H9 (cell line): ENCODE measurements at regions not wholly inside any gene's neighbourhood (a gene's known extent, or its start where the extent isn't known, plus 50 kb on each side); places are given as distances from the start of the nearest gene placed in this dataset.
A peak's percentile ranks its signal among the peaks of the same experiment; 100 is the strongest.

Source experiments
- DNase-seq: peaks from one replicate; pipeline ENCODE4 v3.0.0-alpha.2; 2017
- H2AFZ ChIP-seq: one replicate; pipeline ENCODE4 v1.6.1; 2013; ENCODE audit warnings: mild to moderate bottlenecking, low read length, control low read depth, moderate library complexity
- H2AK5ac ChIP-seq: 2 replicates; pipeline ENCODE4 v1.6.1; 2013; ENCODE audit warnings: low read length, control low read depth, mixed read lengths; ENCODE audit not compliant: insufficient read length
- H2BK120ac ChIP-seq: one replicate; pipeline ENCODE4 v1.6.1; 2013; ENCODE audit warnings: low read depth, mild to moderate bottlenecking, low read length, control low read depth, inconsistent platforms; ENCODE audit not compliant: poor library complexity, severe bottlenecking
- H2BK12ac ChIP-seq: 2 replicates; pipeline ENCODE4 v1.6.1; 2013; ENCODE audit warnings: low read length, control low read depth, mixed read lengths, low read depth; ENCODE audit not compliant: insufficient read length
- H2BK15ac ChIP-seq: 2 replicates; pipeline ENCODE4 v1.6.1; 2013; ENCODE audit warnings: low read depth, low read length, control low read depth
- H2BK20ac ChIP-seq: one replicate; pipeline ENCODE4 v1.6.1; 2013; ENCODE audit warnings: low read depth, mild to moderate bottlenecking, low read length, control low read depth, inconsistent platforms; ENCODE audit not compliant: poor library complexity, severe bottlenecking
- H2BK5ac ChIP-seq: 2 replicates; pipeline ENCODE4 v1.6.1; 2013; ENCODE audit warnings: low read length, control low read depth, mixed read lengths; ENCODE audit not compliant: insufficient read length
- H3K14ac ChIP-seq: 2 replicates; pipeline ENCODE4 v1.6.1; 2013; ENCODE audit warnings: low read length, control low read depth; ENCODE audit not compliant: insufficient read depth
- H3K18ac ChIP-seq: 2 replicates; pipeline ENCODE4 v1.6.1; 2013; ENCODE audit warnings: low read depth, mild to moderate bottlenecking, mixed read lengths, low read length, control low read depth; ENCODE audit not compliant: insufficient read length
- H3K23ac ChIP-seq: 2 replicates; pipeline ENCODE4 v1.6.1; 2013; ENCODE audit warnings: low read length, control low read depth, mixed read lengths, low read depth; ENCODE audit not compliant: insufficient read length
- H3K23me2 ChIP-seq: 2 replicates; pipeline ENCODE4 v1.6.1; 2013; ENCODE audit warnings: low read depth, mild to moderate bottlenecking, mixed read lengths, low read length, control low read depth; ENCODE audit not compliant: insufficient read length, poor library complexity, severe bottlenecking
- H3K27ac ChIP-seq: 2 replicates; pipeline ENCODE4 v1.5.1; 2013; ENCODE audit warnings: low read length, control low read depth, mixed read lengths, low read depth; ENCODE audit not compliant: insufficient read length
- H3K27me3 ChIP-seq: 2 replicates; pipeline ENCODE4 v1.6.1; 2013; ENCODE audit warnings: low read length, control low read depth, inconsistent platforms; ENCODE audit not compliant: insufficient read depth
- H3K4ac ChIP-seq: 2 replicates; pipeline ENCODE4 v1.6.1; 2013; ENCODE audit warnings: low read depth, mild to moderate bottlenecking, control low read depth, inconsistent platforms, low read length, moderate library complexity
- H3K4me1 ChIP-seq: 2 replicates; pipeline ENCODE4 v1.6.1; 2013; ENCODE audit warnings: low read length, control low read depth, inconsistent platforms; ENCODE audit not compliant: insufficient read depth
- H3K4me2 ChIP-seq: 2 replicates; pipeline ENCODE4 v1.6.1; 2013; ENCODE audit warnings: low read length, control low read depth, mixed read lengths; ENCODE audit not compliant: insufficient read length, insufficient read depth
- H3K56ac ChIP-seq: 2 replicates; pipeline ENCODE4 v1.6.1; 2013; ENCODE audit warnings: low read depth, mild to moderate bottlenecking, mixed read lengths, low read length, control low read depth; ENCODE audit not compliant: insufficient read length
- H3K79me1 ChIP-seq: 2 replicates; pipeline ENCODE4 v1.6.1; 2013; ENCODE audit warnings: low read depth, mild to moderate bottlenecking, moderate library complexity, low read length, control low read depth, inconsistent platforms; ENCODE audit not compliant: insufficient read depth, poor library complexity, severe bottlenecking
- H3K79me2 ChIP-seq: 2 replicates; pipeline ENCODE4 v1.6.1; 2013; ENCODE audit warnings: low read length, control low read depth, inconsistent platforms; ENCODE audit not compliant: insufficient read depth
- H3K9ac ChIP-seq: 2 replicates; pipeline ENCODE4 v1.6.1; 2013; ENCODE audit warnings: low read length, control low read depth, mixed read lengths; ENCODE audit not compliant: insufficient read length; ENCODE audit errors: extremely low read depth
- H3K9me3 ChIP-seq: one replicate; pipeline ENCODE4 v1.6.1; 2013; ENCODE audit warnings: low read depth, low read length, inconsistent platforms; ENCODE audit not compliant: control insufficient read depth
- H3T11ph ChIP-seq: one replicate; pipeline ENCODE4 v1.6.1; 2013; ENCODE audit warnings: mild to moderate bottlenecking, low read length, control low read depth, inconsistent platforms
- H4K20me1 ChIP-seq: one replicate; pipeline ENCODE4 v1.6.1; 2013; ENCODE audit not compliant: control insufficient read depth, insufficient read length, insufficient read depth
- H4K5ac ChIP-seq: 2 replicates; pipeline ENCODE4 v1.6.1; 2013; ENCODE audit warnings: low read depth, mild to moderate bottlenecking, mixed read lengths, low read length, control low read depth; ENCODE audit not compliant: insufficient read length
- H4K8ac ChIP-seq: replicated peaks from 2 replicates; pipeline ENCODE4 v1.6.1; 2013; ENCODE audit warnings: low read length, control low read depth, mixed read lengths, low read depth; ENCODE audit not compliant: insufficient read length
- H4K91ac ChIP-seq: 2 replicates; pipeline ENCODE4 v1.6.1; 2013; ENCODE audit warnings: low read depth, mild to moderate bottlenecking, moderate library complexity, mixed read lengths, low read length, control low read depth; ENCODE audit not compliant: insufficient read length
- H3K27ac Mint-ChIP-seq, 3 experiments: 2 replicates in 2 of 3; 3 replicates in 1 of 3; pipeline ENCODE4 v1.8.0; 2020 to 2021; ENCODE audit warnings: mixed read lengths in 3 of 3, mild to moderate bottlenecking in 1 of 3, moderate library complexity in 1 of 3
- H3K27me3 Mint-ChIP-seq: 2 replicates; pipeline ENCODE4 v1.8.0; 2021; ENCODE audit warnings: low read depth, mild to moderate bottlenecking, moderate library complexity, mixed read lengths
- H3K36me3 Mint-ChIP-seq, 3 experiments: 2 replicates in 2 of 3; 3 replicates in 1 of 3; pipeline ENCODE4 v1.8.0; 2020 to 2021; ENCODE audit warnings: low read depth in 3 of 3, mixed read lengths in 3 of 3; ENCODE audit not compliant: insufficient read depth in 1 of 3
- H3K4me1 Mint-ChIP-seq, 2 experiments: 2 replicates each; pipeline ENCODE4 v1.8.0; 2020; ENCODE audit warnings: mixed read lengths in 2 of 2
- H3K4me3 Mint-ChIP-seq, 2 experiments: 2 replicates in 1 of 2; 3 replicates in 1 of 2; pipeline ENCODE4 v1.8.0; 2020 to 2021; ENCODE audit warnings: mild to moderate bottlenecking in 2 of 2, mixed read lengths in 2 of 2, moderate library complexity in 1 of 2
- H3K9me3 Mint-ChIP-seq, 2 experiments: 2 replicates in 1 of 2; 3 replicates in 1 of 2; pipeline ENCODE4 v1.8.0; 2020; ENCODE audit warnings: mild to moderate bottlenecking in 2 of 2, mixed read lengths in 2 of 2, moderate library complexity in 1 of 2
- WGBS: extraction: QIAGEN DNeasy Blood & Tissue Kit; methylation state at CpG from one replicate; pipeline ENCODE4 v1.1.7; 2013; ENCODE audit warnings: missing lambda C conversion rate, low lambda C conversion rate, mixed read lengths; ENCODE audit not compliant: insufficient read length; ENCODE audit errors: extremely low coverage; 5-methylcytosine and 5-hydroxymethylcytosine counted together
- TF ChIP-seq, protein P1 (sequence below): fragments of 200-600 bp; sonication (generic); conservative IDR thresholded peaks from 3 replicates; pipeline ENCODE4 v1.8.0; 2021; ENCODE audit warnings: antibody characterized with exemption, mild to moderate bottlenecking

DNA sequence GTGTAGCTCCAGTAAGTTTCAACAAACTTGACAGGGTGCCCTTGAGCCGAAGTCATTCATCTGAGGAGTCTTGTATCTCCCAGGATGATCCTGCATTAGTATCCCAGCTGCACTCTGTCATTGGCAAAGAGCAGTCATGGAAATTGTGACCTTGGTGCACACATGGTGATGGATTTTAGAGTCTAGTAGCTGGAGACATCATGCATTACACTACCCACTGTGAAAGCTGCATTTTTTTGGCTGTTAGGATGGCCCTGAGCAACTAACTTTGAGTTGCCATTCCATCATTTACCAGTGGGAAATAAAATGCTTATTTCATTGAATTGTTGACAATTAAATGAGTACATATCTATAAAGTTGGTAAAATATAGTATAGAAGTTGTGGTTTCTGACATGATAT, 552.6 kb upstream of the CBLB start:
- Mint-ChIP-seq H3K36me3 (peaks cover 0 to 2% (median 0%) of the 10 kb centered on the region in 3 experiments; a peak in 2 of 7 replicates), H3K4me3 (no peak overlapping the region), H3K4me1 (no peaks in the 10 kb centered on the region), H3K9me3 (no peaks in the 10 kb centered on the region; a peak in 1 of 5 replicates), H3K27me3 (no peaks in the 10 kb centered on the region), H3K27ac (no peak overlapping the region)
- Histone ChIP-seq H3K56ac (no peak overlapping the region), H3K9ac (no peak overlapping the region), H4K20me1 (no peaks in the 10 kb centered on the region), H4K8ac (no peak overlapping the region), H3K27me3 (no peaks in the 10 kb centered on the region), H3K79me2 (no peaks in the 10 kb centered on the region), H2BK20ac (no peak overlapping the region), H2BK15ac (no peak overlapping the region), H2BK120ac (no peak overlapping the region), H3K23ac (no peak overlapping the region), H4K91ac (no peak overlapping the region), H3K18ac (no peak overlapping the region), H2AFZ (peak overlapping the region; percentile 48), H2AK5ac (no peak overlapping the region), H2BK12ac (no peak overlapping the region), H3K9me3 (no peaks in the 10 kb centered on the region), H3K14ac (no peak overlapping the region), H3K4me2 (no peak overlapping the region), H3T11ph (no peak overlapping the region), H3K79me1 (no peaks in the 10 kb centered on the region), H4K5ac (no peak overlapping the region), H3K23me2 (no peaks in the 10 kb centered on the region), H2BK5ac (no peak overlapping the region), H3K4me1 (no peaks in the 10 kb centered on the region), H3K27ac (no peak overlapping the region), H3K4ac (no peak overlapping the region)
- TF ChIP-seq, protein P1, sequence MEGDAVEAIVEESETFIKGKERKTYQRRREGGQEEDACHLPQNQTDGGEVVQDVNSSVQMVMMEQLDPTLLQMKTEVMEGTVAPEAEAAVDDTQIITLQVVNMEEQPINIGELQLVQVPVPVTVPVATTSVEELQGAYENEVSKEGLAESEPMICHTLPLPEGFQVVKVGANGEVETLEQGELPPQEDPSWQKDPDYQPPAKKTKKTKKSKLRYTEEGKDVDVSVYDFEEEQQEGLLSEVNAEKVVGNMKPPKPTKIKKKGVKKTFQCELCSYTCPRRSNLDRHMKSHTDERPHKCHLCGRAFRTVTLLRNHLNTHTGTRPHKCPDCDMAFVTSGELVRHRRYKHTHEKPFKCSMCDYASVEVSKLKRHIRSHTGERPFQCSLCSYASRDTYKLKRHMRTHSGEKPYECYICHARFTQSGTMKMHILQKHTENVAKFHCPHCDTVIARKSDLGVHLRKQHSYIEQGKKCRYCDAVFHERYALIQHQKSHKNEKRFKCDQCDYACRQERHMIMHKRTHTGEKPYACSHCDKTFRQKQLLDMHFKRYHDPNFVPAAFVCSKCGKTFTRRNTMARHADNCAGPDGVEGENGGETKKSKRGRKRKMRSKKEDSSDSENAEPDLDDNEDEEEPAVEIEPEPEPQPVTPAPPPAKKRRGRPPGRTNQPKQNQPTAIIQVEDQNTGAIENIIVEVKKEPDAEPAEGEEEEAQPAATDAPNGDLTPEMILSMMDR, result no peak
- WGBS, result no CpG with 5 or more reads among the region's 1 CpG
- DNase-seq, result no peak
